ENCODE measurements at regions not wholly inside any gene's neighbourhood (a gene's known extent, or its start where the extent isn't known, plus 50 kb on each side); places are given as distances from the start of the nearest gene placed in this dataset.

GRCh38 chr13:111037927-111038326 is 77.2 kb upstream of the ARHGEF7 start:
- DNase-seq, result no peak

- no peak for DNase-seq
Measured at GRCh38 chr13:111036665-111037064, 78.4 kb upstream of the ARHGEF7 start.

DNA sequence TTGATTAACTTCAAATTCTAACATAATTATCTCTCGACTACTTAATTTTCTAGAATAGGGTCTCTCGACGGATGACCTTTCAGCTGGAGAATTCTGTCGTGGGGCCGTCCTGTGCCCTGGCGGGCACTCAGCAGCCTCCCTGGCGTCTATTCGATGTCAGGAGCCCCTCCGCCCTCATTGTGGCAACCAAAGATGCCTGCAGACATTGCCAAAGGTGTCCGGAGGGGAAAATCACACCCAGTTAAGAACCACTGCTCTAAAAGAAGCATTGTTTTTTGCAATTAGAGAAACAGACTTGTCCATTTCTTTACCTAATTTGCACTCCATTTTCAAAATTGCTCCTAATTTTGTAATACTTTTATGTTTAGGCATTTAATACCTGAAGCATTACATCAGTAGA is 79.2 kb upstream of the ARHGEF7 start:
- DNase-seq, result no peak

- DNase-seq, result no peak
Measured at GRCh38 chr13:111034811-111035210, 80.3 kb upstream of the ARHGEF7 start.

DNA sequence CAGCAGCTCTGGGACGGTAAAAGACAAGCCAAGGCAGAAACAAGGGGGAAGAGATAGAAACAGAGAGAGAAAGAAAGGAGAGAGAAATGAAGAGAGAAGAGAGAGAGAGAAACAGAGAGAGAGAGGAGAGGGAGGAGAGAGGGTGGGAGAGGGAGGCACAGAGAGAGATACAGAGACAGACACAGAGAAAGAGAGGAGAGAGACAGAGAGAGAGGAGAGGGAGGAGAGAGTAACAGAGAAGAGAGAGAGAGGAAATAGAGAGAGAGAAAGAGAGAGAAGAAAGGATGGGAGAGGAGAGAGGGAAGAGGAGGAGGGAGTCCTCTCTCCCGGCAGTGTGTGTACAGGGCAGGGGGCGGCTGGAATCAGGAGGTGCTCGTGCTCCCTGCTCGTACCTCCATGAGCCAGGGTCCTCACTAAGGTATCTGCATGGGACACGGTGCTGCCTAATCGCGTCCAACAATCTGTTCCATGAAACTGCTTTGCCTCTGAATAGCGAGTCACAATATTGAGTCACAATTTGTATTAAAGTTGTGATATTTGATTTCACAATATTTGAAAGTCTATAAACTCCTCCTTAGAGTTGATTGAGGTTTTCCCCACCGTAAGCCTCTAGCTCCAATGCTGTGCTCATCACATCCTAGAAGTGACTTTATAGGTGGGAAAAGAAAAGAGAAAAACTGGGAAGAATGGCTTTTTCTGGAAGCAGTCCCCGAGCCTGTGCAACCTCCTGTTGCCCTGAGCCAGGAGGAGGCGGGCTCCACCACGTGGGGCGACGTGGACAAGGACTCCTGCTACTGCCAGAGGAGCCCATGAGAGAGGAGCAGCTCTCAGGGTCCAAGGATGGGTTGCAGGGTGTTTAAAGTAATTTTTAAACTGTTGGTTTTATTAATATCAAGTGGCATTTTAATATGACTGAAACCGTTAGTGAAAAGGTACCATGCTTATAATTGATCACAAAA is 81.7 kb upstream of the ARHGEF7 start:
- DNase-seq, result no peak

DNA sequence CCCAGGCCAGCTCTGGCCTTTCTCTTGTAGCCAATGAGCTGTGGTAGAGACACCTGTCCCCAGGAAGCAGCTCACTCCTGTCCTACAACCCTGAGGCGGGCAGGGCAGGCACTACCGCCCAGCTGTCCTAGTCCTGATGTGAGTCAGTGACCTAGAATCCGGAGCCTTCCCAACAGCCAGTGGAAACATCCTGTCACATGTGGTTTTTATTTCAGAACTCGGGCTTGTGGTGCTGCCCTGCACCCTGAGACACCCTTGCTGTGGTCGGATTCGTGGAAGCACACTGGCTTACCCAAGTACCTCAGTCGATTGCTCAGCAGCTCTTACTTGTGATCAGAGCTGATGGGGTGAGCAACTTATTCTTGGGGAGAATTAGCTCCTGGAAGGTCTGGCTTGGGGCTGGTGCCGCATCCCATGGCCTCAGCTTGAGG is 83.6 kb upstream of the ARHGEF7 start:
- DNase-seq, result peak; percentile 28

GRCh38 chr13:111029957-111030609 is 85.0 kb upstream of the ARHGEF7 start:
- no peak for DNase-seq

GRCh38 chr13:111027458-111028439 is 87.4 kb upstream of the ARHGEF7 start:
- DNase-seq, result peak; percentile 11

- no peak for DNase-seq
Measured at GRCh38 chr13:111025310-111025709, 89.8 kb upstream of the ARHGEF7 start.

DNA sequence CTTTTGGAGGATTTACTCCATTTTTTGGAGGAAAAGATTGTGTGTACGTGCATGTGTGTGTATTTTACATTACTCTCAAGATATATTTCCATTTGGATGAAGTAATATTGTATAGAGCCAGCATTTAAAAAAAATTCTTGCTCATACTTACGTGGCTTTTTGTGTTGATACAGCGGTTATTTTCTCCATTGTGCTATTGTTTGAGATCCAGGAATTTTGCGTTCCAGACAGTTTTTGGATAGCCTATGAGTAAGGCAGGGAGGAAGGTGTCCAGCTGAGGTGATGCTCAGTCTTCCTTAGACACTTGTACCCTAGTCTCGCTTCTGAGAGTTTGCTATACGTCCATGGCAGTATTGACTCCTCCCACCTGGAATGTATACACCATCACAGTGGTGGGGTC is 92.2 kb upstream of the ARHGEF7 start:
- DNase-seq, result no peak

DNA sequence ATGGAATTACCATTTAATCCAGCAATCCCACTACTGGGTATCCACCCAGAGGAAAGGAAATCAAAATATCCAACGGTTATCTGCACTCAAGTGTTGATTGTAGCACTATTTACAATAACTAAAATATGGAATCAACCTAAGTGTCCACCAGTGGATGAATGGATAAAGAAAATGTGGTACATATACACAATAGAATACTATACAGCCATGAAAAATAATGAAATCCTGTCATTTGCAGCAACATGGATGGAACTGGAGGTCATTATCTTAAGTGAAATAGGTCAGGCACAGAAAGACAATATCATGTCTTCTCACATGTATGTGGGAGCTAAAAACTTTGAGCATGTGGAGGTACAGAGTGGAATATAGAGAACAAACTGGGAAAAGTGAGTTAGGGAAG is 92.9 kb upstream of the ARHGEF7 start:
- DNase-seq, result no peak

GRCh38 chr13:111021270-111021669 is 93.8 kb upstream of the ARHGEF7 start:
- DNase-seq, result no peak

DNA sequence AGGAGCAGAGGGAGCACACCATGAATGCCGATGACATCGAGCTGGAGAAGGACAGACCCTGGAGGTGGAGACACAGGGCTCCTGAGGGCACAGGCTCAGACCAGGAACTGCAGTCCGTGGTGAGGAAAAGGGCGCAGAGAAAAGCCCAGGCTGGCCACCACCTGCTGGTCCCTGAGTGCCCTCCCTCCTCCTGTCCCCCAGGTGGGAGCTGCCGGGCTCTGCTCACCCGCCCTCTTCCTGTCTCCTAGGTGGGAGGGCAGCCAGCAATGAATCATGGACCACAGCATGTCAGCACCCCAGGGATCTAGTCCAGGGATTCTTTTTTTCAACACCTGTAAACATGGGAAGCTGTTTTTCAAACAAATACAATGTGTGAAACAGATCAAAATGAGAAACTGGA is 94.6 kb upstream of the ARHGEF7 start:
- DNase-seq, result no peak

- DNase-seq, result no peak
Measured at GRCh38 chr13:111020021-111020420, 95.1 kb upstream of the ARHGEF7 start.

DNA sequence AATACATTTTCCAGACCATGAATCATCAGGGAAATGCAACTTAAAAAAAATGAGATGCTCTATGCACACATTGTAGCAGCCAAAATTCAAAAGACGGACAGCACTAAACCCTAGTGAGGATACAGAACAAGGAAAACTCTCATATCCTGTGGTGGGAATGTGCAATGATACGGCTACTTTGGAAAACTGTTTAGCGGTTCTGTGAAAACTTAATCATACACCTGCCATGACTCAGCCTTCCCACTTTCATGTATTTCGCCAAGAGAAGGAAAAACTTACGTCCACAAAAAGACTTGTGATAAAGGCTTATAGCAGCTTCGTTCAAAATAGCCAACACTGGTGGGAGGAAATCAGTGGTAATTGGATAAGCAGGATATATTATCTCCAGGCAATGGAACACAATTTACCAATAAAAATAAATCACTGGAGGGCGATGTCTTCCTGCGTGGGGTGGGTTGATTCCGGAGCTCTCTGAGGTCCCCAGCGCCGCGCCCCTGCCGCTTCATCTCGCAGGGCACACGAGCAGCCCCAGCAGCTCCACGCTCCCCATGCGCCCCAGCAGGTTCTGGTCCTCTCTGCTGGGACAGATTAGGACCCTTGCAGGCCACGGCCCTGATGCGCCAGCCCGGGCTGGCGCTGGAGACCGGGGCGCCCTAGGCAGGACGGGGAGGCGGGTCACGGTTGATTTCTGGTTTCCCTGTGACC is 97.2 kb upstream of the ARHGEF7 start:
- DNase-seq, result no peak

- DNase-seq, result no peak
Measured at GRCh38 chr13:111013196-111013595, 98.3 kb upstream of the ANKRD10 start.

DNA sequence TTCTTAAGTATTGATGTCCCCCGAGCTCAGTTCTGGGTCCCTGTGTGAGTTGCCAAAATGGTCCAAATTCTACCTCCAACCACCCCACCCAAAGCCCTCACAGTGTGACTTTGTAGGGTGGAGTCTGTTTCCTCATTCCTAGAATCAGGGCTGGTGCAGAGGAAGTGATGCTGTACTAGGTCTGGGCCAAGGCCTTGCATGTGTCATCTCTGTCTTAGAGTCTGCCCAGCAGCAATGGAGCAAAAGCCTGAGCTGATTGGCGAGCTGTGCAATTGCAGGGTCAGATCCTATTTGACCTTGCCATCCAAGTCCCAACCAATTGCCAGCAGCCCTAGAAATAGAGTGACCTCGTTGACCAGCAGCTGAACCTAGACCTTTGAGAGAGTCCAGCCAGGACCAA is 97.0 kb upstream of the ANKRD10 start:
- DNase-seq, result no peak

DNA sequence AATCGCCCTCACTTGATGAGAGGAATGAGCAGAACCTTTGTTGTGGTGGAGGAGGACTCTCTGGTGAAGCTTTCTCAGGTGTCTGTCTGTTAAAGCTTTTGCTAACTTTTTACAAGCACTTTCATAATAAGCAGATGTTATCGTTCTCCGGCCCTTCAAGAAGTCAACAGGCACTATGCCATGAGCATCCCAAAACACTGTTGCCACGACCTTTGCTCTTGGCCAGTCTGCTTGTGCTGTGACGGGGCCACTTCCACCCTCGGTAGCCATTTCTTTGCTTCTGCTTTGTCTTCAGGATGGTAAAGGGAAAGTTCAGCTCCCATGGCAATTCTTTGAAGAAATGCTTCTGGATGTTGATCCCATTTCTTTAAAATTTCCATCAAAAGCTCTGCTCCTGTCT is 93.5 kb upstream of the ANKRD10 start:
- DNase-seq, result no peak

- no peak for DNase-seq
Measured at GRCh38 chr13:111007209-111007608, 92.3 kb upstream of the ANKRD10 start.

DNA sequence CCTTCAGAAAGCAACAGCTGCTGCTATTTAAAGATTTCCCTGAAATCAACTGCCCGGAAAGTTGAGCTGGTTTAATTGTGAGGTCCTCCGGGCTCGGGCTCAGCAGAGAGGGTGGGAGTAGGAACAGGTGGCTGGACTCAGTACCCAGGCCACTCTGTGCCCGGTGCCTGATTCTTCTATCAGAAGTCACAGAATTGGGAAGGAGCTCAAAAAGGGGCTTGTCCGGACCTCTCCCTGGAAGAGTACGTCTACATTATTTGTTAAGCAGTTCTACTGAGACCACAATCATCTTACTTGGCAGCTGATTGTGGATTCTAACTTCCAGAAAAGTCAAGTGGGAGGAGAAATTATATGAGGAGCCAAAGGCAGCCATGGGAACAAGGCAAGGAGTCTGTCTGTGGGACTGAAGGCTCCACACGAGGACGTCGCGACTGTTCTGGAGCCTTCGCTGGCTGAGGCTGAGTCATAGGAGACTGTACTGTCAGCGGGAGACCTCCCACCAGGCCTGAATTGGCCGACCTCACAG is 91.7 kb upstream of the ANKRD10 start:
- no peak for DNase-seq

DNA sequence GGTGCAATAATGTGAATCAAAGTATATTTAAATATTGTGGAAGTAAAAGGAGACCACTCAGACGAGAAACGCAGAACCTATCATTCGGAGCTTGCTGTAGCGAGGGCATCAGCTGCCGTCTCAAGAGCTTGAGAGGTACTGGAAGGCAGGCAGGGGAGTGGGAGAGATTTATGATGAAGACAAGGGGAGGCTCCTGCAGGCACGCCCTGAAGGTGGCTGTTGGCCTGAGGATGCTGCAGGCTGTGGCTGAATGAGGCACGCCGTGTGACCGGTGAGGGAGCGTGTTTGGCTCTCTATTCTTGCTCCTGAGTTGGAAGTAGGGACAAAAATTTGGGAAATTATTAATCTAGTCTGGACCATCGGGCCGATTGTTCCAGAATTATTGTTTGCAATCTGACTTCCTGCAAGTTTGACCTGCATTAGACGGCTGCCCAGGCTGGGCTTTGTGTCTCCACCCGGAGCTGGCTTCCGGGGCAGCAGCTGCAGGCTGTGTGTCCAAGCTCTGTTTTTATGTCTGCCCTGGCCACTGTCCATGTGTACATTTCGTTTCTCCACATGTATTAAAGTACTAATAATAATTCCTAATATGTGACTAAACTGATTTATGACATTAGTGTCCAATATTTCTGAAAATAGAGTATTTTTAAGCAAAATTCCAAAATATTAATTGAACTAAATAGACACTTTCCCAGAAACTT is 91.1 kb upstream of the ANKRD10 start:
- no peak for DNase-seq

All from stimulated activated CD4-positive, alpha-beta T cell treated with anti-CD3 and anti-CD28 coated beads, Interleukin-15, amount 100 ng/mL, for 24 hours (primary cell).